HCT116 (cell line): ENCODE measurements at regions not wholly inside any gene's neighbourhood (a gene's known extent, or its start where the extent isn't known, plus 50 kb on each side); places are given as distances from the start of the nearest gene placed in this dataset.
"Not testable (repeated sequence)": the region's sequence is repeated elsewhere in the genome, so short reads cannot be mapped to it uniquely, and the experiment has no call there.

Source experiments
- CEBPB ChIP-seq: IDR thresholded peaks from 2 replicates; pipeline ENCODE4 v1.6.1; 2012; ENCODE audit warnings: low read depth
- JUND ChIP-seq: IDR thresholded peaks from 2 replicates; pipeline ENCODE4 v1.6.1; 2012
- POLR2A ChIP-seq: IDR thresholded peaks from 2 replicates; pipeline ENCODE4 v1.7.0; 2011; ENCODE audit warnings: borderline replicate concordance; ENCODE audit not compliant: insufficient read depth, insufficient read length; ENCODE audit errors: extremely low read depth
- POLR2AphosphoS5 ChIP-seq: IDR thresholded peaks from 2 replicates; pipeline ENCODE4 v1.6.1; 2011; ENCODE audit warnings: mild to moderate bottlenecking, low read depth, low read length, moderate library complexity
- REST ChIP-seq: IDR thresholded peaks from 2 replicates; pipeline ENCODE4 v1.6.1; 2012; ENCODE audit warnings: low read depth
- SIN3A ChIP-seq: IDR thresholded peaks from 2 replicates; pipeline ENCODE4 v1.6.1; 2012; ENCODE audit warnings: low read depth
- TCF7L2 ChIP-seq: IDR thresholded peaks from 2 replicates; pipeline ENCODE4 v1.7.0; 2011; ENCODE audit warnings: borderline replicate concordance, inconsistent platforms; ENCODE audit not compliant: insufficient read depth, insufficient read length; ENCODE audit errors: extremely low read depth
- YY1 ChIP-seq: IDR thresholded peaks from 2 replicates; pipeline ENCODE4 v1.6.1; 2011; ENCODE audit warnings: low read length, low read depth, moderate library complexity, mild to moderate bottlenecking; ENCODE audit not compliant: insufficient replicate concordance; ENCODE audit errors: extremely low read depth
- ZFX ChIP-seq: fragments of 450-650 bp; IDR thresholded peaks from 2 replicates; pipeline ENCODE4 v1.6.1; 2017
- TF ChIP-seq, protein P1 (sequence below), 3 experiments: fragments of 200-600 bp in 1 of 3; sonication (generic) in 1 of 3; IDR thresholded peaks in 2 of 3; conservative IDR thresholded peaks in 1 of 3; 2 replicates each; pipeline ENCODE4 v1.5.1; 2012 to 2017; ENCODE audit warnings: low read depth in 2 of 3, low read length in 2 of 3, antibody characterized with exemption in 1 of 3, borderline replicate concordance in 1 of 3, control low read depth in 1 of 3, mild to moderate bottlenecking in 1 of 3, mixed read lengths in 1 of 3, mixed run types in 1 of 3, moderate library complexity in 1 of 3; ENCODE audit not compliant: insufficient read depth in 1 of 3
- TF ChIP-seq, protein P2 (sequence below): IDR thresholded peaks from 2 replicates; pipeline ENCODE4 v1.6.1; 2012

DNA sequence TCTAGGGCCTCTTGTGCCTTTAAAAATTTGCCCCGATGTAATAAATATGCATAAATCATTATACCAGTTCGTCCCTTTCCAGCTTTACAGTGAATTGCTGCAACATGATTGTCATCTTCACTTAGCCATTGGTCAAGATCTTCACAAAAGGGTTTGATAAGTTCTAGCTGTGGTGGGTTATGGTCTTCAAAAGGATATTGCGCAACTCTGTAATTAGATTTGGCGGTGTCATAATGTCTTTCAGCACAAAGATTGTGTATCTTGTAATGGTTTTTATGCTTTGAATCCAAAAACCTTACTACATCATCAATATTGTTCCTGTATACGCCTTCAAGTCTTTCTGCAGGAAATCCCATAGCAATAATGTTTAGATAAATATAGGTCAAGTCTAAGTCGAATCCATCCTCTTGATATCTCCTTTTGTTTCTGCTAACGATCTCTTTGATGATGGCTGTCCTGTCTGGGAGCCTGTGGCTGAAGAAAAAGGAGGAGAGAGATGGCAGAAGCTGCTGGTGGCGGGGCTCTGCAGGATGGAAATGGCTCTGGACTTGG, 119.1 kb upstream of the PRSS3 start:
- not testable (repeated sequence) for TF ChIP-seq POLR2AphosphoS5, REST, YY1, JUND, POLR2A, ZFX, CEBPB, TCF7L2, SIN3A
- TF ChIP-seq, protein P1, sequence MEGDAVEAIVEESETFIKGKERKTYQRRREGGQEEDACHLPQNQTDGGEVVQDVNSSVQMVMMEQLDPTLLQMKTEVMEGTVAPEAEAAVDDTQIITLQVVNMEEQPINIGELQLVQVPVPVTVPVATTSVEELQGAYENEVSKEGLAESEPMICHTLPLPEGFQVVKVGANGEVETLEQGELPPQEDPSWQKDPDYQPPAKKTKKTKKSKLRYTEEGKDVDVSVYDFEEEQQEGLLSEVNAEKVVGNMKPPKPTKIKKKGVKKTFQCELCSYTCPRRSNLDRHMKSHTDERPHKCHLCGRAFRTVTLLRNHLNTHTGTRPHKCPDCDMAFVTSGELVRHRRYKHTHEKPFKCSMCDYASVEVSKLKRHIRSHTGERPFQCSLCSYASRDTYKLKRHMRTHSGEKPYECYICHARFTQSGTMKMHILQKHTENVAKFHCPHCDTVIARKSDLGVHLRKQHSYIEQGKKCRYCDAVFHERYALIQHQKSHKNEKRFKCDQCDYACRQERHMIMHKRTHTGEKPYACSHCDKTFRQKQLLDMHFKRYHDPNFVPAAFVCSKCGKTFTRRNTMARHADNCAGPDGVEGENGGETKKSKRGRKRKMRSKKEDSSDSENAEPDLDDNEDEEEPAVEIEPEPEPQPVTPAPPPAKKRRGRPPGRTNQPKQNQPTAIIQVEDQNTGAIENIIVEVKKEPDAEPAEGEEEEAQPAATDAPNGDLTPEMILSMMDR (IDR thresholded peaks at IDR 0.05 in 2 of 3, conservative IDR thresholded peaks at IDR 0.05 in 1 of 3; ENCODE audit: borderline replicate concordance in 1 of 3, insufficient read depth in 1 of 3, low read depth in 2 of 3, low read length in 2 of 3): not testable (repeated sequence)
- TF ChIP-seq, protein P2, sequence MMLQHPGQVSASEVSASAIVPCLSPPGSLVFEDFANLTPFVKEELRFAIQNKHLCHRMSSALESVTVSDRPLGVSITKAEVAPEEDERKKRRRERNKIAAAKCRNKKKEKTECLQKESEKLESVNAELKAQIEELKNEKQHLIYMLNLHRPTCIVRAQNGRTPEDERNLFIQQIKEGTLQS: not testable (repeated sequence)
